H9 (cell line): ENCODE measurements at regions not wholly inside any gene's neighbourhood (a gene's known extent, or its start where the extent isn't known, plus 50 kb on each side); places are given as distances from the start of the nearest gene placed in this dataset.

Experiments used
- DNase-seq: peaks from one replicate; pipeline ENCODE4 v3.0.0-alpha.2; 2017
- H2AFZ ChIP-seq: one replicate; pipeline ENCODE4 v1.6.1; 2013; ENCODE audit warnings: mild to moderate bottlenecking, low read length, control low read depth, moderate library complexity
- H2AK5ac ChIP-seq: 2 replicates; pipeline ENCODE4 v1.6.1; 2013; ENCODE audit warnings: low read length, control low read depth, mixed read lengths; ENCODE audit not compliant: insufficient read length
- H2BK120ac ChIP-seq: one replicate; pipeline ENCODE4 v1.6.1; 2013; ENCODE audit warnings: low read depth, mild to moderate bottlenecking, low read length, control low read depth, inconsistent platforms; ENCODE audit not compliant: poor library complexity, severe bottlenecking
- H2BK12ac ChIP-seq: 2 replicates; pipeline ENCODE4 v1.6.1; 2013; ENCODE audit warnings: low read length, control low read depth, mixed read lengths, low read depth; ENCODE audit not compliant: insufficient read length
- H2BK15ac ChIP-seq: 2 replicates; pipeline ENCODE4 v1.6.1; 2013; ENCODE audit warnings: low read depth, low read length, control low read depth
- H2BK20ac ChIP-seq: one replicate; pipeline ENCODE4 v1.6.1; 2013; ENCODE audit warnings: low read depth, mild to moderate bottlenecking, low read length, control low read depth, inconsistent platforms; ENCODE audit not compliant: poor library complexity, severe bottlenecking
- H2BK5ac ChIP-seq: 2 replicates; pipeline ENCODE4 v1.6.1; 2013; ENCODE audit warnings: low read length, control low read depth, mixed read lengths; ENCODE audit not compliant: insufficient read length
- H3K14ac ChIP-seq: 2 replicates; pipeline ENCODE4 v1.6.1; 2013; ENCODE audit warnings: low read length, control low read depth; ENCODE audit not compliant: insufficient read depth
- H3K18ac ChIP-seq: 2 replicates; pipeline ENCODE4 v1.6.1; 2013; ENCODE audit warnings: low read depth, mild to moderate bottlenecking, mixed read lengths, low read length, control low read depth; ENCODE audit not compliant: insufficient read length
- H3K23ac ChIP-seq: 2 replicates; pipeline ENCODE4 v1.6.1; 2013; ENCODE audit warnings: low read length, control low read depth, mixed read lengths, low read depth; ENCODE audit not compliant: insufficient read length
- H3K23me2 ChIP-seq: 2 replicates; pipeline ENCODE4 v1.6.1; 2013; ENCODE audit warnings: low read depth, mild to moderate bottlenecking, mixed read lengths, low read length, control low read depth; ENCODE audit not compliant: insufficient read length, poor library complexity, severe bottlenecking
- H3K27ac ChIP-seq: 2 replicates; pipeline ENCODE4 v1.5.1; 2013; ENCODE audit warnings: low read length, control low read depth, mixed read lengths, low read depth; ENCODE audit not compliant: insufficient read length
- H3K27me3 ChIP-seq: 2 replicates; pipeline ENCODE4 v1.6.1; 2013; ENCODE audit warnings: low read length, control low read depth, inconsistent platforms; ENCODE audit not compliant: insufficient read depth
- H3K4ac ChIP-seq: 2 replicates; pipeline ENCODE4 v1.6.1; 2013; ENCODE audit warnings: low read depth, mild to moderate bottlenecking, control low read depth, inconsistent platforms, low read length, moderate library complexity
- H3K4me1 ChIP-seq: 2 replicates; pipeline ENCODE4 v1.6.1; 2013; ENCODE audit warnings: low read length, control low read depth, inconsistent platforms; ENCODE audit not compliant: insufficient read depth
- H3K4me2 ChIP-seq: 2 replicates; pipeline ENCODE4 v1.6.1; 2013; ENCODE audit warnings: low read length, control low read depth, mixed read lengths; ENCODE audit not compliant: insufficient read length, insufficient read depth
- H3K56ac ChIP-seq: 2 replicates; pipeline ENCODE4 v1.6.1; 2013; ENCODE audit warnings: low read depth, mild to moderate bottlenecking, mixed read lengths, low read length, control low read depth; ENCODE audit not compliant: insufficient read length
- H3K79me1 ChIP-seq: 2 replicates; pipeline ENCODE4 v1.6.1; 2013; ENCODE audit warnings: low read depth, mild to moderate bottlenecking, moderate library complexity, low read length, control low read depth, inconsistent platforms; ENCODE audit not compliant: insufficient read depth, poor library complexity, severe bottlenecking
- H3K79me2 ChIP-seq: 2 replicates; pipeline ENCODE4 v1.6.1; 2013; ENCODE audit warnings: low read length, control low read depth, inconsistent platforms; ENCODE audit not compliant: insufficient read depth
- H3K9ac ChIP-seq: 2 replicates; pipeline ENCODE4 v1.6.1; 2013; ENCODE audit warnings: low read length, control low read depth, mixed read lengths; ENCODE audit not compliant: insufficient read length; ENCODE audit errors: extremely low read depth
- H3K9me3 ChIP-seq: one replicate; pipeline ENCODE4 v1.6.1; 2013; ENCODE audit warnings: low read depth, low read length, inconsistent platforms; ENCODE audit not compliant: control insufficient read depth
- H3T11ph ChIP-seq: one replicate; pipeline ENCODE4 v1.6.1; 2013; ENCODE audit warnings: mild to moderate bottlenecking, low read length, control low read depth, inconsistent platforms
- H4K20me1 ChIP-seq: one replicate; pipeline ENCODE4 v1.6.1; 2013; ENCODE audit not compliant: control insufficient read depth, insufficient read length, insufficient read depth
- H4K5ac ChIP-seq: 2 replicates; pipeline ENCODE4 v1.6.1; 2013; ENCODE audit warnings: low read depth, mild to moderate bottlenecking, mixed read lengths, low read length, control low read depth; ENCODE audit not compliant: insufficient read length
- H4K8ac ChIP-seq: replicated peaks from 2 replicates; pipeline ENCODE4 v1.6.1; 2013; ENCODE audit warnings: low read length, control low read depth, mixed read lengths, low read depth; ENCODE audit not compliant: insufficient read length
- H4K91ac ChIP-seq: 2 replicates; pipeline ENCODE4 v1.6.1; 2013; ENCODE audit warnings: low read depth, mild to moderate bottlenecking, moderate library complexity, mixed read lengths, low read length, control low read depth; ENCODE audit not compliant: insufficient read length
- H3K27ac Mint-ChIP-seq, 3 experiments: 2 replicates in 2 of 3; 3 replicates in 1 of 3; pipeline ENCODE4 v1.8.0; 2020 to 2021; ENCODE audit warnings: mixed read lengths in 3 of 3, mild to moderate bottlenecking in 1 of 3, moderate library complexity in 1 of 3
- H3K27me3 Mint-ChIP-seq: 2 replicates; pipeline ENCODE4 v1.8.0; 2021; ENCODE audit warnings: low read depth, mild to moderate bottlenecking, moderate library complexity, mixed read lengths
- H3K36me3 Mint-ChIP-seq, 3 experiments: 2 replicates in 2 of 3; 3 replicates in 1 of 3; pipeline ENCODE4 v1.8.0; 2020 to 2021; ENCODE audit warnings: low read depth in 3 of 3, mixed read lengths in 3 of 3; ENCODE audit not compliant: insufficient read depth in 1 of 3
- H3K4me1 Mint-ChIP-seq, 2 experiments: 2 replicates each; pipeline ENCODE4 v1.8.0; 2020; ENCODE audit warnings: mixed read lengths in 2 of 2
- H3K4me3 Mint-ChIP-seq, 2 experiments: 2 replicates in 1 of 2; 3 replicates in 1 of 2; pipeline ENCODE4 v1.8.0; 2020 to 2021; ENCODE audit warnings: mild to moderate bottlenecking in 2 of 2, mixed read lengths in 2 of 2, moderate library complexity in 1 of 2
- H3K9me3 Mint-ChIP-seq, 2 experiments: 2 replicates in 1 of 2; 3 replicates in 1 of 2; pipeline ENCODE4 v1.8.0; 2020; ENCODE audit warnings: mild to moderate bottlenecking in 2 of 2, mixed read lengths in 2 of 2, moderate library complexity in 1 of 2
- WGBS: extraction: QIAGEN DNeasy Blood & Tissue Kit; methylation state at CpG from one replicate; pipeline ENCODE4 v1.1.7; 2013; ENCODE audit warnings: missing lambda C conversion rate, low lambda C conversion rate, mixed read lengths; ENCODE audit not compliant: insufficient read length; ENCODE audit errors: extremely low coverage; 5-methylcytosine and 5-hydroxymethylcytosine counted together
- TF ChIP-seq, protein P1 (sequence below): fragments of 200-600 bp; sonication (generic); conservative IDR thresholded peaks from 3 replicates; pipeline ENCODE4 v1.8.0; 2021; ENCODE audit warnings: antibody characterized with exemption, mild to moderate bottlenecking

DNA sequence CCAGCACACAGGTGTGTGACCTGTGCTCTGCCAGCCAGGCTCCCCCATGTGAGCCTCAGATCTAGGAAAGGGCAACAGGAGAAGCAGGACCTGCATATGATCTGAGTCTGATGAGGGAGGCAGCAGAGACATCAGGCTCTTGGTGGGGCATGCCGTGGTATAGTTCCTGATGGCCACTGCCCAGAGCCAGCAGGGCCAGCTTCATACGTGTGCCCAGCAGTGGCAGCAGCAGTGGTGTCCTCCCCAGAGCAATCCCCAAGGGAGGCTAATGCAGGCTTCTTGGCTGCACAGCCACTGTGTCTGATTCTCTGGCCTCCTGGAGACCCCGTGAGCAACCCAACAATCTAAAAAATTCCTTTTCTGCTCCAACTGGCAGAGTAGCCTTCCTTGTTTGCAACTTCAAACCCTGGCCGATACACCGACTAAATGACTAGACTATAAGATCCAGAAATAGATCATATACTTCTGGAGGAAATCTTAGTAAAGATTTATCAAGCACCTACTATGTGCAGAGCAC is 230.6 kb upstream of the ZMIZ1 start:
- H2BK12ac ChIP-seq: no peak overlapping the region
- DNase-seq: no peak

More for the DNA sequence above, 230.6 kb upstream of the ZMIZ1 start:
- no peak overlapping the region for H3K56ac ChIP-seq
- H3K79me1 ChIP-seq: no peaks in the 10 kb centered on the region
- no peaks in the 10 kb centered on the region for H3K4me1 Mint-ChIP-seq
- H3K36me3 Mint-ChIP-seq: peaks cover 4 to 13% (median 4%) of the 10 kb centered on the region in 3 experiments
- no peak overlapping the region for H4K5ac ChIP-seq
- H4K91ac ChIP-seq: no peak overlapping the region
- H3K4me3 Mint-ChIP-seq: no peak overlapping the region
- TF ChIP-seq, protein P1, sequence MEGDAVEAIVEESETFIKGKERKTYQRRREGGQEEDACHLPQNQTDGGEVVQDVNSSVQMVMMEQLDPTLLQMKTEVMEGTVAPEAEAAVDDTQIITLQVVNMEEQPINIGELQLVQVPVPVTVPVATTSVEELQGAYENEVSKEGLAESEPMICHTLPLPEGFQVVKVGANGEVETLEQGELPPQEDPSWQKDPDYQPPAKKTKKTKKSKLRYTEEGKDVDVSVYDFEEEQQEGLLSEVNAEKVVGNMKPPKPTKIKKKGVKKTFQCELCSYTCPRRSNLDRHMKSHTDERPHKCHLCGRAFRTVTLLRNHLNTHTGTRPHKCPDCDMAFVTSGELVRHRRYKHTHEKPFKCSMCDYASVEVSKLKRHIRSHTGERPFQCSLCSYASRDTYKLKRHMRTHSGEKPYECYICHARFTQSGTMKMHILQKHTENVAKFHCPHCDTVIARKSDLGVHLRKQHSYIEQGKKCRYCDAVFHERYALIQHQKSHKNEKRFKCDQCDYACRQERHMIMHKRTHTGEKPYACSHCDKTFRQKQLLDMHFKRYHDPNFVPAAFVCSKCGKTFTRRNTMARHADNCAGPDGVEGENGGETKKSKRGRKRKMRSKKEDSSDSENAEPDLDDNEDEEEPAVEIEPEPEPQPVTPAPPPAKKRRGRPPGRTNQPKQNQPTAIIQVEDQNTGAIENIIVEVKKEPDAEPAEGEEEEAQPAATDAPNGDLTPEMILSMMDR: no peak
- no peak overlapping the region for H2BK5ac ChIP-seq
- no peak overlapping the region for H3K27ac ChIP-seq
- H3K27me3 Mint-ChIP-seq: peaks cover 31% of the 10 kb centered on the region
- H2BK15ac ChIP-seq: no peak overlapping the region
- no peak overlapping the region for H3K9ac ChIP-seq
- no peaks in the 10 kb centered on the region for H3K23me2 ChIP-seq
- no peaks in the 10 kb centered on the region for H3K9me3 ChIP-seq
- H4K20me1 ChIP-seq: no peaks in the 10 kb centered on the region
- H3T11ph ChIP-seq: no peak overlapping the region
- H4K8ac ChIP-seq: no peak overlapping the region
- H2AK5ac ChIP-seq: no peak overlapping the region
- H3K27ac Mint-ChIP-seq: no peak overlapping the region
- H3K18ac ChIP-seq: no peak overlapping the region
- no peak overlapping the region; the same call in 1 of the 2 replicates for H3K14ac ChIP-seq
- H2BK20ac ChIP-seq: no peak overlapping the region
- peaks cover 21 to 24% of the 10 kb centered on the region in 2 experiments for H3K9me3 Mint-ChIP-seq
- no peak overlapping the region for H3K4ac ChIP-seq
- WGBS: no CpG with 5 or more reads among the region's 5 CpGs
- H3K23ac ChIP-seq: no peak overlapping the region
- H3K27me3 ChIP-seq: no peaks in the 10 kb centered on the region
- H3K79me2 ChIP-seq: no peaks in the 10 kb centered on the region
- no peak overlapping the region for H2BK120ac ChIP-seq
- no peak overlapping the region for H3K4me2 ChIP-seq
- no peak overlapping the region for H2AFZ ChIP-seq
- no peaks in the 10 kb centered on the region for H3K4me1 ChIP-seq
